ENCODE measurements at regions not wholly inside any gene's neighbourhood (a gene's known extent, or its start where the extent isn't known, plus 50 kb on each side); places are given as distances from the start of the nearest gene placed in this dataset.

- no peak for TF ChIP-seq EP300 (IDR thresholded peaks at IDR 0.05)
- no peak for TF ChIP-seq POLR2AphosphoS5 (IDR thresholded peaks at IDR 0.05)
- TF ChIP-seq POLR2A (IDR thresholded peaks at IDR 0.05), result no peak
- TF ChIP-seq CTCF (IDR thresholded peaks at IDR 0.05), result no peak
- peaks cover 4% of the 10 kb centered on the region for H3K9me3 ChIP-seq
- no peak overlapping the region for H3K27ac ChIP-seq
- H3K4me1 ChIP-seq, result no peaks in the 10 kb centered on the region
- DNase-seq (ENCODE audit: low spot score in 2 of 2), result no peak
- H3K36me3 ChIP-seq, result no peaks in the 10 kb centered on the region
- WGBS, result 59% methylated on average over 4 of the region's 4 CpGs
- no peak overlapping the region for H3K4me3 ChIP-seq
- H3K27me3 ChIP-seq, result no peaks in the 10 kb centered on the region
These were observed 345.3 kb upstream of the CDH2 start for GRCh38 chr18:28522236-28522635.

- TF ChIP-seq EP300 (IDR thresholded peaks at IDR 0.05) (no peak), POLR2A (IDR thresholded peaks at IDR 0.05) (no peak), POLR2AphosphoS5 (IDR thresholded peaks at IDR 0.05) (no peak), CTCF (IDR thresholded peaks at IDR 0.05) (no peak)
- Histone ChIP-seq H3K27me3 (no peaks in the 10 kb centered on the region), H3K27ac (no peak overlapping the region), H3K4me1 (no peaks in the 10 kb centered on the region), H3K4me3 (no peak overlapping the region), H3K9me3 (peaks cover 4% of the 10 kb centered on the region), H3K36me3 (no peaks in the 10 kb centered on the region)
- no peak for DNase-seq (ENCODE audit: low spot score in 2 of 2)
- WGBS, result 84% methylated on average over 5 of the region's 5 CpGs
These were observed 343.1 kb upstream of the CDH2 start for GRCh38 chr18:28519997-28520396.

GRCh38 chr18:28514699-28515098 is 337.8 kb upstream of the CDH2 start:
- no peak overlapping the region for H3K4me3 ChIP-seq
- no peaks in the 10 kb centered on the region for H3K36me3 ChIP-seq
- no peak for TF ChIP-seq POLR2AphosphoS5 (IDR thresholded peaks at IDR 0.05)
- no peak for TF ChIP-seq EP300 (IDR thresholded peaks at IDR 0.05)
- TF ChIP-seq POLR2A (IDR thresholded peaks at IDR 0.05), result no peak
- TF ChIP-seq CTCF (IDR thresholded peaks at IDR 0.05), result no peak
- no peaks in the 10 kb centered on the region for H3K27me3 ChIP-seq
- 86% methylated on average over 6 of the region's 6 CpGs for WGBS
- H3K4me1 ChIP-seq, result no peaks in the 10 kb centered on the region
- DNase-seq (ENCODE audit: low spot score in 2 of 2), result no peak
- H3K9me3 ChIP-seq, result no peaks in the 10 kb centered on the region
- no peak overlapping the region for H3K27ac ChIP-seq

- no peak for DNase-seq (ENCODE audit: low spot score in 2 of 2)
- TF ChIP-seq POLR2AphosphoS5 (IDR thresholded peaks at IDR 0.05), result no peak
- TF ChIP-seq EP300 (IDR thresholded peaks at IDR 0.05), result no peak
- TF ChIP-seq CTCF (IDR thresholded peaks at IDR 0.05), result no peak
- no peak for TF ChIP-seq POLR2A (IDR thresholded peaks at IDR 0.05)
- H3K27me3 ChIP-seq, result no peaks in the 10 kb centered on the region
- H3K9me3 ChIP-seq, result no peaks in the 10 kb centered on the region
- H3K27ac ChIP-seq, result no peak overlapping the region
- no peak overlapping the region for H3K4me3 ChIP-seq
- H3K36me3 ChIP-seq, result no peaks in the 10 kb centered on the region
- 62% methylated on average over 2 of the region's 2 CpGs for WGBS
- no peaks in the 10 kb centered on the region for H3K4me1 ChIP-seq
These were observed 335.4 kb upstream of the CDH2 start for GRCh38 chr18:28512357-28512756.

- Histone ChIP-seq H3K9me3 (no peaks in the 10 kb centered on the region), H3K36me3 (no peaks in the 10 kb centered on the region), H3K27ac (no peak overlapping the region), H3K4me3 (no peak overlapping the region), H3K27me3 (no peaks in the 10 kb centered on the region), H3K4me1 (no peaks in the 10 kb centered on the region)
- no peak for TF ChIP-seq EP300 (IDR thresholded peaks at IDR 0.05)
- TF ChIP-seq CTCF (IDR thresholded peaks at IDR 0.05), result no peak
- TF ChIP-seq POLR2A (IDR thresholded peaks at IDR 0.05), result no peak
- no peak for TF ChIP-seq POLR2AphosphoS5 (IDR thresholded peaks at IDR 0.05)
- no peak for DNase-seq (ENCODE audit: low spot score in 2 of 2)
- 59% methylated on average over 2 of the region's 2 CpGs for WGBS
These were observed 334.5 kb upstream of the CDH2 start for GRCh38 chr18:28511413-28511821.
